Common myeloid progenitor, CD34-positive (primary cell): ENCODE measurements at regions not wholly inside any gene's neighbourhood (a gene's known extent, or its start where the extent isn't known, plus 50 kb on each side); places are given as distances from the start of the nearest gene placed in this dataset.

Experiments used
- CTCF ChIA-PET: fragments of 350-600 bp; sonication (Branson Sonifier 250); formaldehyde crosslinking; loops from one replicate; lab custom pipeline; 2021; ENCODE audit warnings: antibody characterized with exemption; lab: Charles Lee
- POLR2A ChIA-PET: fragments of 350-600 bp; sonication (Branson Sonifier 250); formaldehyde crosslinking; loops from one replicate; lab custom pipeline; 2021; ENCODE audit warnings: antibody characterized with exemption; lab: Charles Lee
- DNase-seq, 3 donors: peaks; one replicate each; pipeline versions ENCODE4 v3.0.0 to v3.0.0-alpha.2; 2013
- H3K27ac ChIP-seq, 2 experiments: 1 replicate in 1 of 2; 2 replicates in 1 of 2; pipeline ENCODE4 v1.7.0; 2013; ENCODE audit warnings: inconsistent platforms in 2 of 2, low read length in 2 of 2, mild to moderate bottlenecking in 2 of 2, low read depth in 1 of 2, moderate library complexity in 1 of 2; ENCODE audit not compliant: severe bottlenecking in 2 of 2, insufficient read depth in 1 of 2, poor library complexity in 1 of 2
- H3K27me3 ChIP-seq, 5 experiments: replicated peaks in 2 of 5; 1 replicate in 3 of 5; 2 replicates in 2 of 5; pipeline versions ENCODE4 v1.6.1 to v1.7.0; 2013; ENCODE audit warnings: low read length in 4 of 5, mild to moderate bottlenecking in 2 of 5, moderate library complexity in 2 of 5, inconsistent platforms in 1 of 5; ENCODE audit not compliant: insufficient read depth in 5 of 5, control insufficient read depth in 4 of 5
- H3K36me3 ChIP-seq, 4 experiments: 1 replicate in 2 of 4; 2 replicates in 2 of 4; pipeline versions ENCODE4 v1.6.1 to v1.7.0; 2013; ENCODE audit warnings: low read length in 3 of 4, control low read depth in 1 of 4, mild to moderate bottlenecking in 1 of 4; ENCODE audit not compliant: control insufficient read depth in 4 of 4, insufficient read depth in 4 of 4
- H3K4me1 ChIP-seq, 4 experiments: 1 replicate in 3 of 4; 2 replicates in 1 of 4; pipeline versions ENCODE4 v1.6.1 to v1.7.1; 2013; ENCODE audit warnings: low read length in 3 of 4, mild to moderate bottlenecking in 3 of 4, control low read depth in 1 of 4, inconsistent platforms in 1 of 4, moderate library complexity in 1 of 4; ENCODE audit not compliant: control insufficient read depth in 4 of 4, insufficient read depth in 4 of 4; ENCODE audit errors: control extremely low read depth in 1 of 4
- H3K4me3 ChIP-seq, 7 experiments: 1 replicate in 4 of 7; 2 replicates in 3 of 7; pipeline versions ENCODE4 v1.5.1 to v1.7.0; 2013; ENCODE audit warnings: mild to moderate bottlenecking in 7 of 7, low read length in 6 of 7, moderate library complexity in 6 of 7, inconsistent platforms in 2 of 7, low read depth in 2 of 7, control low read depth in 1 of 7; ENCODE audit not compliant: insufficient read depth in 4 of 7, control insufficient read depth in 1 of 7; ENCODE audit errors: extremely low read depth in 1 of 7
- H3K9me3 ChIP-seq, 5 experiments: 1 replicate in 4 of 5; 2 replicates in 1 of 5; pipeline versions ENCODE4 v1.6.1 to v1.7.1; 2013; ENCODE audit warnings: low read length in 4 of 5, mild to moderate bottlenecking in 2 of 5, inconsistent platforms in 1 of 5, low read depth in 1 of 5, moderate library complexity in 1 of 5; ENCODE audit not compliant: control insufficient read depth in 4 of 5, insufficient read depth in 2 of 5; ENCODE audit errors: control extremely low read depth in 1 of 5
- WGBS: methylation state at CpG from one replicate; pipeline ENCODE4 v1.1.5; 2013; ENCODE audit not compliant: insufficient coverage; 5-methylcytosine and 5-hydroxymethylcytosine counted together

- H3K4me1 ChIP-seq: no peaks in the 10 kb centered on the region
- 100% methylated on average over 1 of the region's 2 CpGs for WGBS
- peaks cover 0 to 7% (median 0%) of the 10 kb centered on the region in 5 experiments for H3K27me3 ChIP-seq
- H3K4me3 ChIP-seq: no peak overlapping the region
- no peak overlapping the region for H3K27ac ChIP-seq
- no peaks in the 10 kb centered on the region for H3K36me3 ChIP-seq
- H3K9me3 ChIP-seq: no peaks in the 10 kb centered on the region
- no peak for DNase-seq
- POLR2A ChIA-PET: no interaction called here
- CTCF ChIA-PET: no interaction called here
These were observed 50.6 kb downstream of the SLIT2 start for GRCh38 chr4:20302336-20302735.

DNA sequence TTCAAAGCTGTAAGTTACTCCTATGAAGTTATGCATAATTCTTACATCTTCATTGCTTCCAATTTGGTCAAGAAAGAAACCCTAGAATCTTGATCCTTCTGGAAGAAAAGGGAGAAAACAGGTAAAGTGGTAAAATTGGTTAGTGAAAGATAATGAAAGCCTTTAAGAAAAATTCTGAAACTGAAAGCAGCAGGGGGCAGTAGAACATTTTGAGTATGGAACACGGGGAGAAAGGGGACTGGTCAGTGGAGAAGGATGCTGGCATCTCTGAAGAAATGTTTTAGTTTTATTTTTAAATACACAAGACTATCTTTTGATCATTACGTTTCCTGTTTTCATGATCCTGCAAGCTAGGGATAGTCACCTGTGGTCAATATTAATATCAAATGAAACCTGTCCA, 54.3 kb downstream of the SLIT2 start:
- POLR2A ChIA-PET: no interaction called here
- Histone ChIP-seq H3K27ac (no peak overlapping the region), H3K4me1 (no peaks in the 10 kb centered on the region), H3K36me3 (no peaks in the 10 kb centered on the region), H3K9me3 (peaks cover 0 to 1% (median 0%) of the 10 kb centered on the region in 5 experiments), H3K4me3 (no peak overlapping the region), H3K27me3 (peaks cover 0 to 7% (median 0%) of the 10 kb centered on the region in 5 experiments)
- CTCF ChIA-PET: interaction anchor here (1.6 kb wide), 1 partner anchor 379 kb away, joined by 3 read pairs; no protein-coding TSS in a partner anchor
- DNase-seq: no peak
- no CpG with 5 or more reads among the region's 2 CpGs for WGBS

DNA sequence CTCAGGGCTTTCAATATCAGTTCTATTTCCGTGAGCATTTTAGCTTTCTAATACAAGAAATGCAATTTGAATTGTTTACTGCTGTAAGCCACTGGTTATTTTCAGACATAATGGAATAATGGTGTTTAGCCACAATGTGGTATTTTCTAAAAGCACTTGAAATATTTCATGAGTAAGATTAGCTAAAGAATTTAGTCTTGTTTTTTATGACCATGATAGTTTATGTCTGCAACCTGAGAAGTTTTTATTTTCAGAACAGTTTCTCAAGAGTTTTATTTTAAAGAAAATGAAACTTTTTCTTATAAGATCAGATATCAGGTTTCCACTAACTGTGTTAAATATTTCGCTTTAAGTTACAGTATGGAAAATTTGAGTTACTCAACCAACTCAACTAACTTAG, 60.2 kb downstream of the SLIT2 start:
- no peaks in the 10 kb centered on the region for H3K27me3 ChIP-seq
- no CpG with 5 or more reads among the region's 2 CpGs for WGBS
- H3K4me1 ChIP-seq: no peaks in the 10 kb centered on the region
- POLR2A ChIA-PET: no interaction called here
- CTCF ChIA-PET: no interaction called here
- H3K4me3 ChIP-seq: no peak overlapping the region
- no peak for DNase-seq
- H3K9me3 ChIP-seq: peaks cover 0 to 1% (median 0%) of the 10 kb centered on the region in 5 experiments
- no peaks in the 10 kb centered on the region for H3K36me3 ChIP-seq
- H3K27ac ChIP-seq: no peak overlapping the region

DNA sequence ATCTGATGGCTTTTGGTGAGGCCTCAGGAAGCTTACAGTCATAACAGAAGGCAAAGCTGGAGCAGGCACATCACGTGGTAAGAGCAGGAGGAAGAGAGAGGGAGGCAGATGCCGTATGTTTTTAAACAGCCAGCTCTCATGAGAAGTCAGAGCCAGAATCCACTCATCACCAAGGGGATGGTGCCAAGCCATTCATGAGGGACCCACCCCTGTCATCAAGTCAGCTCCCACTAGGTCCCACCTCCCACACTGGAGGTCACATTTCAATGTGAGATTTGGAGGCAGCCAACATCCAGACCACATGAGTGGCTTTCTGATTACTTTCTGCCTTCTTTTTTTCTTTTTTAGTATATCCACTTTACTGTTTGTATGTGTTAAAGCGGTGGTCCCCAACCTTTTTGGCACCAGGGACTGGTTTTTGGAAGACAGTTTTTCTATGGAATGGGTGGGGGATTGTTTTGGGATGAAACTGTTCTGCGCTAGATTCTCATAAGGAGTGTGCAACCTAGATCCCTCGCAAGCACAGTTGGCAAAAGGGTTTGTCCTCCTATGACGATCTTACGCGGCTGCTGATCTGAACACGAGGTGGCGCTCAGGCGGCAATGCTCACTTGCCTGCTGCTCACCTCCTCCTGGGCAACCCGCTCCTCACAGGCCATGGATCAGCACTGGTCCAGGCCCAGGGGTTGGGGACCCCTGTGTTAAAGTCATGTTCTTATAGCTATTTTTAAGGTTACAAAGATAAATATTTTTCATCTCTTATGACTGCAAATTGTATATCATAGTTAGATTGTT, 61.7 kb downstream of the SLIT2 start:
- peak; percentile 4 to 29 (median 24) for DNase-seq
- CTCF ChIA-PET: no interaction called here
- no peak overlapping the region for H3K4me3 ChIP-seq
- H3K27ac ChIP-seq: no peak overlapping the region
- H3K9me3 ChIP-seq: peaks cover 0 to 1% (median 0%) of the 10 kb centered on the region in 5 experiments
- H3K4me1 ChIP-seq: no peaks in the 10 kb centered on the region
- H3K27me3 ChIP-seq: peaks cover 0 to 2% (median 0%) of the 10 kb centered on the region in 5 experiments
- 69% methylated on average over 7 of the region's 12 CpGs for WGBS
- POLR2A ChIA-PET: no interaction called here
- no peaks in the 10 kb centered on the region for H3K36me3 ChIP-seq

DNA sequence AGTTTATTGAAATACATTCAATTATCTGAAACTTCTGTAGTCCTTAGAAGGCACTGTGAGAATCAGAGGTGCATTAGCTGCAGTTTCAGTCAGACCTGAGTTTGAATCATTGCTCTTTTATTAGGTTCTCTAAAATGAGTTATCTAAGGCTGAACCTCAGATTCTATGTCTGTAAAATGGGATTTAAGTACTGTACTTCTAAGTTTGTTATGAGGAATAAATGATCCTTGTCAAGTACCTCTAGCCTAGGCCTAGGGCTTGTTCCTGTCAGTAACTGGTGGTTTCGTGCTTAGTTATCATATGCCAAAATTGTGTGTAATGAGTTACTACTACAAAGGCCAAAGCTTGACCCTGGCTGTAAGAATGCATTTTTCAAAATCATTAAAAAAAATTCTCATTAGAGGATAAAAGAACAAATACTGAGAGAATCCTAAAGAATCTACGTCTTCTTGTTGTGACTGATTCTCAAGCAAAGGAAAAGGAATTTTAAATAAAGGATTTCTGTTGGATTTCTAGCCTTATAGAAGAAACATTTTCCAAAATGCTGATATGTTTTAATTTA, 65.8 kb downstream of the SLIT2 start:
- Histone ChIP-seq H3K36me3 (no peaks in the 10 kb centered on the region), H3K9me3 (no peaks in the 10 kb centered on the region), H3K27ac (no peak overlapping the region), H3K4me1 (no peaks in the 10 kb centered on the region), H3K27me3 (peaks cover 0 to 2% (median 0%) of the 10 kb centered on the region in 5 experiments), H3K4me3 (no peak overlapping the region)
- DNase-seq: no peak
- CTCF ChIA-PET: no interaction called here
- no CpG with 5 or more reads among the region's 2 CpGs for WGBS
- POLR2A ChIA-PET: no interaction called here

GRCh38 chr4:20318001-20318908, 66.5 kb downstream of the SLIT2 start:
- Histone ChIP-seq H3K36me3 (no peaks in the 10 kb centered on the region), H3K4me1 (no peaks in the 10 kb centered on the region), H3K27me3 (peaks cover 0 to 2% (median 0%) of the 10 kb centered on the region in 5 experiments), H3K27ac (no peak overlapping the region), H3K4me3 (no peak overlapping the region), H3K9me3 (no peaks in the 10 kb centered on the region)
- WGBS: 93% methylated on average over 5 of the region's 8 CpGs
- POLR2A ChIA-PET: no interaction called here
- DNase-seq: no peak
- CTCF ChIA-PET: no interaction called here
